Body of pancreas (tissue), 4 donors: ENCODE measurements at regions not wholly inside any gene's neighbourhood (a gene's known extent, or its start where the extent isn't known, plus 50 kb on each side); places are given as distances from the start of the nearest gene placed in this dataset.

Experiments used
- ATAC-seq: fragments of 150-250 bp; one replicate; pipeline ENCODE4 v1.9.1; 2016
- DNase-seq, 4 donors: peaks; one replicate each; pipeline ENCODE4 v3.0.0-alpha.2; 2019
- H3K27ac ChIP-seq, 4 donors: fragments of 200-600 bp; sonication (generic); 1 replicate in 3 of 4; 2 replicates in 1 of 4; pipeline versions ENCODE4 v1.5.1 to v1.6.1; 2016 to 2019; ENCODE audit warnings: mild to moderate bottlenecking in 1 of 4, mixed read lengths in 1 of 4, moderate library complexity in 1 of 4
- H3K27me3 ChIP-seq, 2 donors: fragments of 200-600 bp; sonication (generic); one replicate each; pipeline ENCODE4 v1.6.0; 2016; ENCODE audit warnings: mild to moderate bottlenecking in 1 of 2
- H3K36me3 ChIP-seq, 2 donors: fragments of 200-600 bp; sonication (generic); replicated peaks in 1 of 2; 2 replicates each; pipeline ENCODE4 v1.5.1; 2016; ENCODE audit warnings: low read depth in 2 of 2; ENCODE audit not compliant: insufficient read depth in 1 of 2
- H3K4me1 ChIP-seq: fragments of 200-600 bp; sonication (generic); one replicate; pipeline ENCODE4 v1.6.0; 2016
- H3K4me3 ChIP-seq, 2 donors: fragments of 200-600 bp; sonication (generic); 1 replicate in 1 of 2; 2 replicates in 1 of 2; pipeline ENCODE4 v1.5.1; 2016 to 2019
- H3K9me3 ChIP-seq, 3 donors: fragments of 200-600 bp; sonication (generic); 1 replicate in 2 of 3; 2 replicates in 1 of 3; pipeline ENCODE4 v1.5.1; 2016
- CTCF ChIP-seq, 7 experiments: fragments of 450-650 bp in 4 of 7; fragments of 200-600 bp in 3 of 7; sonication (generic) in 3 of 7; IDR thresholded peaks; one replicate each; pipeline ENCODE4 v1.5.1; 2016 to 2019; ENCODE audit warnings: antibody characterized with exemption in 7 of 7
- POLR2A ChIP-seq, 3 donors: fragments of 450-650 bp; IDR thresholded peaks; one replicate each; pipeline ENCODE4 v1.6.1; 2016; ENCODE audit warnings: antibody characterized with exemption in 3 of 3, mild to moderate bottlenecking in 2 of 3
- WGBS, 2 donors: methylation state at CpG; one replicate each; pipeline ENCODE4 v1.1.5; 2017; 5-methylcytosine and 5-hydroxymethylcytosine counted together
- intact Hi-C: fragments of 100-400 bp; cut with DNase I; formaldehyde crosslinking; loops from one replicate; pipeline ENCODE4 v1.15.1; 2023

- Histone ChIP-seq H3K4me1 (no peaks in the 10 kb centered on the region), H3K9me3 (no peaks in the 10 kb centered on the region), H3K36me3 (no peaks in the 10 kb centered on the region), H3K27ac (no peak overlapping the region), H3K4me3 (no peak overlapping the region), H3K27me3 (no peaks in the 10 kb centered on the region)
- intact Hi-C loops, result no loop called here
- 80 to 82% methylated on average over 2 of the region's 2 CpGs for WGBS, 2 donors
- TF ChIP-seq POLR2A (IDR thresholded peaks at IDR 0.05) (no peak), CTCF (IDR thresholded peaks at IDR 0.05) (no peak)
- DNase-seq (no peak), ATAC-seq (no peak)
Observed at GRCh38 chr4:133960975-133961374, 240.6 kb downstream of the PABPC4L start.

- no peak overlapping the region for H3K27ac ChIP-seq
- intact Hi-C loops, result no loop called here
- H3K27me3 ChIP-seq, result no peaks in the 10 kb centered on the region
- H3K36me3 ChIP-seq, result no peaks in the 10 kb centered on the region
- H3K4me3 ChIP-seq, result no peak overlapping the region
- H3K4me1 ChIP-seq, result no peaks in the 10 kb centered on the region
- TF ChIP-seq CTCF (IDR thresholded peaks at IDR 0.05) (no peak), POLR2A (IDR thresholded peaks at IDR 0.05) (no peak)
- DNase-seq, result no peak
- WGBS, 2 donors, result 14 to 24% methylated on average over 1 of the region's 1 CpG
- no peaks in the 10 kb centered on the region for H3K9me3 ChIP-seq
- ATAC-seq, result no peak
Observed at GRCh38 chr4:133943081-133943480, 258.5 kb downstream of the PABPC4L start.

- DNase-seq (no peak), ATAC-seq (no peak)
- Histone ChIP-seq H3K27me3 (no peaks in the 10 kb centered on the region), H3K36me3 (no peaks in the 10 kb centered on the region), H3K4me3 (no peak overlapping the region), H3K4me1 (no peaks in the 10 kb centered on the region), H3K27ac (no peak overlapping the region), H3K9me3 (no peaks in the 10 kb centered on the region)
- TF ChIP-seq CTCF (IDR thresholded peaks at IDR 0.05), result no peak
- no peak for TF ChIP-seq POLR2A (IDR thresholded peaks at IDR 0.05)
- intact Hi-C loops, result no loop called here
Observed at GRCh38 chr4:133938061-133938460, 263.5 kb downstream of the PABPC4L start.

GRCh38 chr4:133929531-133930239 is 271.9 kb downstream of the PABPC4L start:
- H3K4me3 ChIP-seq, result no peak overlapping the region
- no peaks in the 10 kb centered on the region for H3K4me1 ChIP-seq
- no peak for ATAC-seq
- no peaks in the 10 kb centered on the region for H3K27me3 ChIP-seq
- intact Hi-C loops, result no loop called here
- TF ChIP-seq POLR2A (IDR thresholded peaks at IDR 0.05), result no peak
- no peak for TF ChIP-seq CTCF (IDR thresholded peaks at IDR 0.05)
- no peaks in the 10 kb centered on the region for H3K36me3 ChIP-seq
- no peak overlapping the region for H3K27ac ChIP-seq
- WGBS, 2 donors, result 60 to 73% methylated on average over 1 of the region's 1 CpG
- no peaks in the 10 kb centered on the region for H3K9me3 ChIP-seq
- no peak for DNase-seq
